Activated CD4-positive, alpha-beta T cell treated with anti-CD3 and anti-CD28 coated beads, Interleukin-2, amount 50 U/mL, for 48 hours (primary cell): ENCODE measurements at regions not wholly inside any gene's neighbourhood (a gene's known extent, or its start where the extent isn't known, plus 50 kb on each side); places are given as distances from the start of the nearest gene placed in this dataset.
"Not testable (repeated sequence)": the region's sequence is repeated elsewhere in the genome, so short reads cannot be mapped to it uniquely, and the experiment has no call there.

Source experiments
- DNase-seq, 2 experiments: peaks; one replicate each; pipeline ENCODE4 v3.0.0-alpha.2; 2020

DNA sequence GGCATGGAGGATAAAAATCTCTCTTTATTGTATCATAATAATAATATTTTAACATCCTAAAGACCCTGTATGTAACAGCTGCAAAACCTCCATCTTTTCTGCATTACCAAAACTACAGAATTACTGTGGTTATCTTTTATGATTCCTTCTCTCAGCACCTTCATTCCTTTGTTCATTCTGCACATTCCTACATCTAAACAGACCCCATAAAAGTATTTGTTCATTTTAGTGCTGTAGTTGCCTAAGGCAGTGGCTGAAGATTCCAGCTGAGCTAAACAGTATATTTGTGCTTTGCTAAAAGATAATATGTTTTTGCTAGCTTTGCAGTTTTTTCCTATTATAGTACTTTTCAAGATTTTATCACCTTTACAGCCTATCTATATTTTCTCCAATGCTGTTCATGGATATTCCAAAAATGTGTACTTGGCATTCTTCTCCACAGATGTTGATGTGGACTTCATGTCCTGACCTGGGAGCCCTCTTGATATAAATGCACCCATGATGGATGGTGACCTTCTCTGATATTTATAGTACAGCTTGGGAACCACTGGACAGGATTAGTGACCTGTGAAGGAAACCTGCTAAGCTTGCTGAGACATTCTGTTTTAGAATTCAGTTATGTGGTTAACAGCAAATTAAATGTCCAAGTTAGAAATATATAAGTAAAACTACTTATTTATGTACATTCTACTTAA, 2832.9 kb upstream of the PCDH20 start:
- no peak for DNase-seq

DNA sequence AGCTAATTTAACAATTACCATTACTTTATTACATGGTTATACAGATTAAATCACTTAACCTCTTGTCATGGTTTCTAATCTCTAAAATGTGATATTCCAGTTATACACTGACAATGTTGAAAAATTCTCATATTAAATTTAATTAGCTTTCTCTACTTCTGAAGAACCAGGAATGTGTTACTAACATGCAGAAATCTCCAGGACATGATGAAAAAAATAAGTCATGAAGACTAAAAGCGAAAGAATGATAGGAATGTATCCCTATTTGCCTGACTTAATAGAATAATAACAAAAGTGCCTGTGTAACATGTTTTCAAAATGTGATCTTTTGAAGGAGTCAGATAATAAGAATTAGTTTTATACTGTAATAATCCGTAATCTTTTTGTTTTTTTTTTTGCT, 2823.7 kb upstream of the PCDH20 start:
- DNase-seq, result no peak

DNA sequence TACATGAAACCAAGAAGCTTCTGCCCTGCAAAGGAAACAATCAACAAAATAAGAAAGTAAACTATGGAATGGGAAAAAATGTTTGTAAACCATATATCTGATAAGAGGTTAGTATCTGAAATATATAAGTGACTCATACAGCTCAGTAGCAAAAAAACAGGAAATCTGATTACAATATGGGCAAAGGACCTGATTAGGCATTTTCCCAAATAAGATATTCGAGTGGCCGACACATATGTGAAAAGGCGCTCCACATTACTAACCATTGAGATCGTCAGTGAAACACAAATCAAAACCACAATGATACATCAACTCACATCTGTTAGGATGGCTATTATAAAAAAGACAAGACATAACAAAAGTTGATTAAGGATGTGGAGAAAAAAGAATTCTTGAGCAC, 2818.6 kb upstream of the PCDH20 start:
- DNase-seq, result no peak

DNA sequence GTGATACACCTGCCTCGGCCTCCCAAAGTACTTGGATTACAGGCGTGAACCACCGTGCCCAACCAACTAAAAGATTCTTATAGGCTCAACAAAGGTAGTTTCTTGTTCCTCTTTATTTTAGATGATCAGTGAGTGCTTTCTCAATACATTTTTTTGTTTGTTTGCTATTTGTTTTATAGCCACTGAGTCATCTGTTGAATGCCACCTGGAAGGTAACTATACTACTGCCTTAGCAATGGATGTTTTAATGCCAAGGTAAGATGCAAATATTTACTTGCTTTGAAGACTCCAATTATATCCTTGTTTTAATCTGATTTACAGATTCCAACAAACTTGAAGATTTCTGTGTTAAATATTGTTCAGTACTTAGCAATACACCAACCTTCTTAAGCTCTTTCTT, 2807.4 kb upstream of the PCDH20 start:
- no peak for DNase-seq

DNA sequence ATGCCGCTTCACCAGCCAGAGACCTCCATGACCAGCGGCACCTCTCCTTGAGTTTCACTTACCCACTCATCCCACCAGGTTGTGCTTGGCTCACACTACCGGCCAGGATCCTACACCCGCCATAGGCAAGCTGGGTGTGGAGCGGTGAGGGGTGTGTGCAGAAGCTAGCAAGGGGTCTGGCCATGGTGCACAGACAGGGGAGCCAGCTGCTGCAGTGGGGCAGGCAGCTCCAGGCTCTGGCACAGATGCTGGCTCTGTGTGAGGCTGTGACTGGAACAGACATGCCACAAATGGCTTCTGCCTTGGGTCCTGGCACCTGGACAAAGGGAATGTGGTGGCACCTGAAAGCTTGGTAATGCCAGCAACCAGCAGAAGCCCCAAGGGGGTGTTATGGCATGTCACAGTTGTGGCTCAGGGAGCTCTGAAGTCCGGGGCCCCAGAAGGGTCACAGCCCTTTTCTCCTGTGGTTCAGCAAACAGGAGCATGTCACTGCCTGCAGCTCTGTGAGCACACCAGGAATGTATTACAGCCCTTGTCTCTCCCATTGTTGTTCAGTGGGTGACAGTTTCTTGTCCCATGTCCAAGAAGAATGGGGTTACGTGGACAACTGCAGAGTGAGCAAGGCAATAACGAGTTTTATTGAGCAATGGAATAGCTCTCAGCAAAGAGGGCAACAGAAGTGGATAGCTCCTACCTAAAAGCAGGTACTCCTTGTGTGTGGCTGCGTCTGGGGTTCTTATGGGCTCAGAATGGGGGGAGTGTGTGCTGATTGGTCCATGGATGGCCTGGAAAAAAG, 2791.0 kb upstream of the PCDH20 start:
- no peak for DNase-seq

DNA sequence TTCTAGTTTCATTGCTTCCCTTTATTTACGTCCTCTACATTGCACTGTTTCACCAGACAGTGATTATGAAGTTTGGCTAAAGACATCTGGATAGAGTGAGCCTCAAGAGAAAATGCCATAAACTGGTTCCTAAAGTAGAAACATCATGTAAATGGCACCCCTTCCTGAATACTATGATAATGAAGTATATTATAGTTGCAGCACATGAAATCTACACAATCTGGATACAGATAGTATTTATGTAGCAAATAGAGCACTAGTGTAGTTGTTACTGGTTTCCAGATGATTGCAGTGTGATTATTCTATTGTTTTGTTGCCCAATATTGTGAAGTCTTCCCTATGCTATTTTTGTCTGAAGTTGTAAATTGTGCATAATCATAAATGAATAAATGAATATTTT, 2786.9 kb upstream of the PCDH20 start:
- DNase-seq, result no peak

DNA sequence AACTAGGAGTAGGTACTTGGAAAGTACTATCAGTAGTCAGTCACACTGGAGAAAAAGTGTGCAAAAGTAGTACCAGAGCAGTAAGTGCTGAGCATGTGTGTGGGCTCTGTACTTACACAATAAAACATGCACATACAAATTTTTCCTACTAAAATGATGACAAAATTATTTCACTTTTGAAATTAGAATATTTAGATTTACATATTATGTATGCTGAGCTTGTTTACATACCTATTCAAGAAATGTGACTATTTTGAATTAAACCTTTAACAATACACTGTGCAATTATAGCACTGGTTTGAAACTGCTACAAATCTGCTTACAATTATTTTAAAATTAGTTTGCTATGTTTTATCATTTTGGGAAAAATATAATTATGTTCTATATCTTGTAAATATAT, 2781.6 kb upstream of the PCDH20 start:
- DNase-seq, result no peak

DNA sequence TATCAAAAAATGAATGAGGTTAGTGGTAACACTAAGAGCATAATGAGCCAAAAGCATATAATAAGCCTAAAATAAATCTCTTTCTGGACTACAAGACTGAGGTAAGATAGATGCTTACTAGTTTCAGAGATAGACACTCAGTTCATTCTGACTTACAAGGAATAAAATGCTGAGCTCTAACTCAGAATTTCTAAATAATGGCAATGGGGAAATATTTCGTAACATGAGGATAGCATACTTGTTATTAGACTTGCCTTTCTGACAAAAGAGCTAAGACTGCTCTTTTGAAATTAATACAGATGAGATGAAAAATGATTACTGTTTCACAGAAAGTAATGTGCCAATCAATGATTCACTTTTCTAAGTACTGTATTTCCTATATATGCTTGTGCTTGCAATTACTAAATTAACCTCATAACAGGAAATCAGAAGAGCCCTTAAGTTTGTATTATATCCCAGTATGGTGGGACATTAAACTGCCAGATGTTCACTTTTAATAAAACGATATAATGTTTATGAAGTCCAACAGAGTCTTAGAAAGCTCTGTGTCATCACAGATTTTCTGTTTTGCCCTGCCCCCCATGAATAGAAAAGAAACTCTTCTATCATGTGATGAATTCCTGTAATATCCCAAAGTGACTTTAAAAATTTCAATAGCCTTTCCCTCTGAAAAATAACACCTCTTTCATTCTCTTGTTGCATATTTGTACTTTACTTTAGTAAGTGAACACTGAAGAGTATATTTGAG, 2771.0 kb upstream of the PCDH20 start:
- no peak for DNase-seq

DNA sequence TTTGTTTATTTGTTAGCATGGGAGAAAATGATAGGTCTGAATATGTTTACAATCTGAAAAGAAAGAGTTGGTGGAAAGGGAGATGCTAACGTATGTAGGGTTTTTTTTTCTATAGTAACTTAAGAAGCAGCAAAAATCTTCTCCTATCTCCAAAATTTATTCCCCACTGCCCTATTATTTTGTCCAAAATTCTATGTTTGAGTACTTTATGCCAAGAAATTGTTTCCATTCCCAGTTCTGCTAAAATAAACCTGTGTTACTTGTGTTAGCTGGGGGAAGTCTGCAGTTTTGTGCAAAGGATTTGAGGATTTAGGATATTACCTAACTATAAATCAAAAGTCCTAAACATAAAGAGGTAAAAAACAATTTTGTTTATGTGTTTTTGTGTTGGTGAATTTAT, 2770.4 kb upstream of the PCDH20 start:
- DNase-seq, result no peak

DNA sequence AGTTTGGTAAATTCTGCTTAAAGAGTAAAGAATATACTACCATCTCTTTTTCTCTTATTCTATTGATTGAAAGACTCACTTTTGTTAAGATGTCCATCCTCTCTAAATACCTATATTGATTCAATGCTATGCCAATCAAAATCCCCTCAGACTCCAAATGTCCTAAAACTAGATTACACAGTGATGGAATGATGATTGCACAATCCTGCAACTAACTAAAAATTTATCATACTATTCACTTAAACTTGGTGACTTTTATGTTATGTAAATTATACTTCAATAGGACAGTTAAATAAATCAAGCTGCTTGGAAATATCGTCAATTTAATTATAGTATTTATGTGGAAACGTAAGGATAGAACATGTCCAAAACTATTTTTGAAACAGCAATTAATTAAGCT, 2765.1 kb upstream of the PCDH20 start:
- DNase-seq, result no peak

DNA sequence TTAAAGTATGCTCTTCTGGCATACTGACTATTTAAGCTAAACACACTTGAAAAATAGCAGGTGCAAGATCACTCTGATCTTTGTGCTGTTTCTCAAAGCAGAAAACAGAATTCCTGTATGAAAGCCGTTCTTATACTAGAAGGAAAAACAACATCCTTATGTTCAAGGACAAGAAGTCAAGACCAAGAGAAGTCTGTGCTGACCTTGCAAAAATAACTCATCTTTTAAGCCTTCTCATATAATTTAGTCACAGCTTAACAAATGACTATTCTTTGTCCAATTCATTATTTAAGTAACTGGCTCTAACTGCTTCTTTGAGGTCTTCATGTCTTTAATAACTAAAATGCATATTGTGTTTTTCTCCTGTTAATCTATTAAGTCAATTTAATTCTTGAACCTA, 2750.2 kb upstream of the PCDH20 start:
- no peak for DNase-seq

DNA sequence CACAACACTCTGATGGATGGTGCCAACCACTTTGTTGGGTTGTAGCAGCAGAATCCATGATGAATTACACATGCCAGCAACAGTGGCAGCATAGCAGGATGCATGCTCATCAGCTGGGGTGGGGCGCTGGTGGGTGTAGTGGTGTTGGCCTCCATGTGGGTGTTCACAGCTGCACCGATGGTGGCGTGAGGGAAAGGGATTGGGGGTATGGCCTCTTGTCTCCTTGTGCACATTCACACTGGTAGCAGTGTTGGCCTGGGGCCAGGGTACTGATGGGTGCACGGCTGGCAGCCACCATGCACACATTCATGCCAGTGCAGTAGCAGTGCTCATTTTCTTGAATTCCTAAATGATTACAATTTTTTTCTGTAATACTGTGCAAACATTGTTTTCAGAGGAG, 2748.8 kb upstream of the PCDH20 start:
- no peak for DNase-seq

DNA sequence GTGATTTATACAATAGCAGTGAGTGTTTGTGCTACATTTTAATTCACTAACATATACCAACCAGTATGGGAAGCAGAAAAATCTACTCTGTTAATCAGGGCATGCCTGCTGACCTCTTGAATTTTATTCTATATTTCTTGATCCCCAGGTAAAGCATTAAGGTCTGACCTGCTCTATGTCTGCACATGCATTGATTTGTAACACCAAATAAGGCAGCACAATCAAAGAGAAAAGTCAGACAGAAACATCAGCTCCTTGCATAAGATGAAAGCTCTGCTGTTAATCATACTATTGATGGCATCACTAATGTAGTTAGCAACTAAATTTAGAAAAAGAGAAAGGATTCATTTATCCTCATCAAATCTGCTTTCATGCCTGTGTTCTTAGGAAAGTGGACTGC, 2744.8 kb upstream of the PCDH20 start:
- DNase-seq, result no peak

DNA sequence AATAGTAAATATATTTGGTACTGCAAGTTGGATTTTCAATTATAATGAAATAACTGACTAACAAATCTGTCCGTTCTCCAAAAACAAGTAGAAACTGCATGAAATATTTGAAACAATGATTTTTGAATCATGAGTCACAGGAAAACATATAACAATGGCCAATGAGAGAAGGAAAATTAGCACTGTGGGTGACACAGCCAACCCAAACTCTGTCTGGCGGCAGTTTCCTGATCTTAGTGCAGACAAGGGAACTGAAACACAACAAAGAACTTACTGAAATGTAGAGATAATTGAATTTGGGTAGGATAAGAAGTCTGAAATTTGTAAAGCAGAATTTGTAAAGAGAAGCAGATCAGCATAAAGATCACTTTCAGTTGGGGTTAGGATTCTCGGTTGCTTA, 2743.3 kb upstream of the PCDH20 start:
- no peak for DNase-seq

DNA sequence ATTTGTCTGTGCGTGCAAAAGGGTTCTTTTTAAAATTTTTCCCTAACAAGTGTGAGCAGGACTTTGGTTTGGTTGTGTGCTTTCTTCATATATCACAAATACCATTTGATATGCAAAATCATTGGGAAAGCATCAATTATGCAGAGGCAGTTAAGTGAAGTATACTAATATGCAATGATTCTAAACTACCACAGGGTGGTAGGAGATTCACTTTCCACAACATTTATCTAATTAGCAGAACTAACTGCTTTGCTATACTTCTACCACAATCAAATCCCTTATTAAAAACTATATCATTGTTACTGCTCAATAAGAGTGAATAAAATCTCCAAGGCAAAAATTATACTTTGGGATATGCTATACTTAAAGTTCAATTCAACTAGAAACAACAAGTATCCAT, 2738.9 kb upstream of the PCDH20 start:
- no peak for DNase-seq

DNA sequence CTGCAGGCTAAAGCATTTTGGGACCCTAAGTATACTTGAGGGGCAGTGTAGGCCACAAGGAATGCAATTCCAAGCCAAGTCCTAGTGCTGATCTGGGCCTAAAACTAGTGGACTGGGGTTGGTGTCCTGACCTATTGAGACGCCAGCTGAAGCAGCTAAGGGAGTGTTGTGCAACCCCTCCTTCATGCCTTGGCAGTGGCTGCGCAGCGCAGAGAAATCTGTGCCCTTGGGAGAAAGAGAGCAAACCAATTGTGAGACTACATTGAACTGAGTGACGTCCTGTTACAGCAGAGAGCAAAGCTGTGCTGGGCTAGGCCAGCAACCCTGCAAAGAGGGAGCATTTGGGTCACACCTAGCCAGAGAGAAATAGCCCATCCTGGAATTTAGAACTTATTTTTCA, 2715.0 kb upstream of the PCDH20 start:
- DNase-seq, result no peak

DNA sequence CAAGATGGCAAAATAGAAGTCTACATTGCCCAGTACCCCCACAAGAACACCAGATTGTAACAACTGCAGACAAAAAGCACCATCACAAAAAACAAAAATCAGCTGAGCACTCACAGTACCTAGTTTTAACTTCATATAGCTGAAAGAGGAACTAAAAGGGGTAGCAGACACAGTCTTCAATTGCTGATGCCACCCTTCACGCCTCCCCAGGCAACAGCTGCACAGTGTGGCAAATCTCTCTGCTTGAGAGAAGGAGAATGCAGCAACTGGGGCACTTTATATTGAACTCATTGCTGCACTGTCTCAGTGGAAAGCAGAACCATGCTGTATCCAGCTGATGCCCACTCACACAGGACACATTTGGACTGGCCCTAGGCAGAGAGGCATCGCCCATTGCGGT, 2714.5 kb upstream of the PCDH20 start:
- no peak for DNase-seq

DNA sequence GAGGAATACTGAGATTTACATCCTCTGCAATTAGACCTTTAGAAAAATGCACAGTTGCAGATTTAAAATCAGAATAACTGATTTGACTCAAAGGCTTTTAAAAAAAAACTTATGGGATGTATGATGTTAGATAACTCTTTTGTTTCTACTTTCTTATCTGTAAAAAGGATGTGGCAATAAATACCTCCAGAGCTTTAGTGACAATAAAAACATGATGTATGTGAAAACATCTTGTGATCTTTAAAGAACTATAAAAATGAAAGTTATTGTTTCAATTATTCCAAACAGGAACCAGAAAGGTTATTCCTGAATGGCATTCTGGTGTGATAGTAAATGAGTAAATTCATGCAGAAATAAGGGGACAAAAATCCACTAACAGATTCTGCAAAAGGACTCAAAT, 2712.2 kb upstream of the PCDH20 start:
- no peak for DNase-seq

DNA sequence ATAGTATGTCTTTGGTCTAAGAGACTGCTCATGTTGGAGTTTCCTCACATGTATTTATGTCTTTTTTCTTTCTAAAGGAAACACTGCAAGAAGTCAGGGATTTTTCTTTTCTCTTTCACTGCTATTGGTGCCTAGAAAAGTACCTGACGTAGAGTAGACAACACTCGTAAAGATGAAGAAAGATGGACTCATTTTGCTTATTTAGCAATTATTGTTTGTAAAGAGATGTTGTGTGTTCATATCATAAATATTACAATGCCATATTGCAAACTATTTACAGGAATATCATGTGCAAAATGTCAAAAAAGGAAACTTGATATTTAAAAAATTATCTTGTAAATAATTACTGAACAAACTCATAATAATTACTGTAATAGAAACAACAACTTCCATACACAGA, 2711.5 kb upstream of the PCDH20 start:
- no peak for DNase-seq

DNA sequence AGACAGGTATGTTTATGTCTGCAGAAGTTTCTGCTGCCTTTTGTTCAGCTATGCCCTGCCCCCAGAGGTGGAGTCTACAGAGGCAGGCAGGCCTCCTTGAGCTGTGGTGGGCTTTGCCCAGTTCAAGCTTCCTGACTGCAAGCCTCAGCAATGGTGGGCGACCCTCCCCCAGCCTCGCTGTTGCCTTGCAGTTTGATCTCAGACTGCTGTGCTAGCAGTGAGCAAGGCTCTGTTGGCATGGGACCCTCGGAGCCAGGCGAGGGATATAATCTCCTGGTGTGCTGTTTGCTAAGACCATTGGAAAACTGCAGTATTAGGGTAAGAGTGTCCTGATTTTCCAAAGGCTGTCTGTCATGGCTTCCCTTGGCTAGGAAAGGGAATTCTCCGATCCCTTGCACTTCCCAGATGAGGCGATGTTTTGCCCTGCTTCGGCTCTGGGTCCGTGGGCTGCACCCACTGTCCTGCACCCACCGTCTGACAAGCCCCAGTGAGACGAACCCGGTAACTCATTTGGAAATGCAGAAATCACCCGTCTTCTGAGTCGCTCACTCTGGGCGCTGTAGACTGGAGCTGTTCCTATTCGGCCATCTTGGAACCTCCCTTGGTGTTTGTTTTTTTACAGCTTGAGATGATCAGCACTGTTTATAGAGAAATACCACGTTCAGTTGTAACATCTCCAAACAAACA, 2705.5 kb upstream of the PCDH20 start:
- not testable (repeated sequence) for DNase-seq

DNA sequence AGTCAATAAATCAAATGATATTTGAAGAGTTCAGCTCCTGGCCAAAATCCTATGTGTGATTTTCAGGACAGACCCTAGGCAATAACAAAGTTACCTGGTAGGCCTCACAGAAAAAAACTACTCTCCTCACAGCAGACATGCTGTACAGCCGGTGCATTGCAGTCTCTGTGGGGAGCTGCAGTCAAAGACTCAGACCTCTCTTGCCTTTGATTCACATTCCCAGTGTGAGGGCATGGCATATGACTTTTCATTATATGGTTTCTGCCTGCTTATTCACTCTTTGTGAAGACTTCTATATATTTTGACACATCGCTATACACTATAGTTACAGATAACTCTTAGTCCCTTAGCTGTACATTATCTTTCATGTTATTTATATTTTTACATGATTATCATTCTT, 2684.3 kb upstream of the PCDH20 start:
- DNase-seq, result no peak

DNA sequence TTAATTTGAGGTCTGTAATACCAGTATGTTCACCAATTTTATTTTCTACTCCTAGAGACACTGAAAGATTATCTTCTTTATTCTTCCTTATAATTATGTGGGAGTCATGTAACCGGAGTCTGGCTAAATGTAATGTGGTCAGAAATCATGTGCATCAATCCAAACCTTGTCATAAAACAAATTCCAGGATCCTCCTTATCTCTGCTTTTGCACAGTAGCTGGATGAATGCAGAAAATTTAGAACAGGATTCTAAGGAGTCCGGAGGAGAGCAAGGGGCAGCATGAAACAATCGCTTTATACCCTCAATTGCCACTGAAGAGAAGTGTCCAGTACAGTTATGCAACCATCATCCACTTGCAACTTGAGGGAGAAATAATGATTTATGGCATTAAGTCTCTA, 2674.7 kb upstream of the PCDH20 start:
- DNase-seq, result no peak

DNA sequence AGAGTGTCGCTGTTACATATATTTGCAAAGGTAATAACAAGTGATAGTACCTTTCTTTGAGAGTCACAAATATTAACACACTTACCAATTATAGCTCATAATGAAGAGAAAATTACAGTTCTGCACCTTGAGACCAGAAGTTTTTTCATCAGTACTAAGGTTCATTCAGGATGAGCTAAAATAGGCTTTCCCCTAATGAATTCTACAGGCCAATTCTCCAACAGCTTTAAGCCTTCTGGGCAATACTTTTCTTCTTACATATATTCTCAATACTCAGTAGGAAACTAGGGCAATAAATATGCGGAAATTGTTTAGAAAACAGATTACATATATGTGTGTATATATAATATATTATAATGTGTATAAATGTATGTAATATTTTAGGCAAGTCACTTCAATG, 2672.8 kb upstream of the PCDH20 start:
- no peak for DNase-seq

DNA sequence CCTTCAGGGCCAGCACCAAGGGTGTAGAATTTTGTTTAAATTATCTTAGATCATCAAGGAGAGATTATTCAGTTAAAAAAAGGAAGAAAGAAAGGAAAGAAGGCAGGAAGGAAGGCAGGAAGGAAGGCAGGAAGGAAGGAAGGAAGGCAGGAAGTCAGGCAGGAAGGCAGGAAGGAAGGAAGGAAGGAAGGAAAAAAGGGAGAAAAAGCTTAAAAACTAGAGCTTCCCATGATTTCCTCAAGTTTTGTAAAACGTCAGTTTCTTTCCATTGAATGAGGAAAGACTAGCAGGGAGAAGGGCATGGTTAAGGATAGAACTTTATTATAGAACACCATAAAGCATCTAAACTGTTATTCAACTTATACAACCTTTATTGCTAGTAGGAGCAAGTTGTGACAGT, 2672.0 kb upstream of the PCDH20 start:
- DNase-seq, result no peak
